EH (cell line): ENCODE measurements at regions not wholly inside any gene's neighbourhood (a gene's known extent, or its start where the extent isn't known, plus 50 kb on each side); places are given as distances from the start of the nearest gene placed in this dataset.
"Not testable (repeated sequence)": the region's sequence is repeated elsewhere in the genome, so short reads cannot be mapped to it uniquely, and the experiment has no call there.

Experiments used
- DNase-seq: peaks from one replicate; pipeline ENCODE4 v3.0.0-alpha.2; 2015; ENCODE audit warnings: low read depth

DNA sequence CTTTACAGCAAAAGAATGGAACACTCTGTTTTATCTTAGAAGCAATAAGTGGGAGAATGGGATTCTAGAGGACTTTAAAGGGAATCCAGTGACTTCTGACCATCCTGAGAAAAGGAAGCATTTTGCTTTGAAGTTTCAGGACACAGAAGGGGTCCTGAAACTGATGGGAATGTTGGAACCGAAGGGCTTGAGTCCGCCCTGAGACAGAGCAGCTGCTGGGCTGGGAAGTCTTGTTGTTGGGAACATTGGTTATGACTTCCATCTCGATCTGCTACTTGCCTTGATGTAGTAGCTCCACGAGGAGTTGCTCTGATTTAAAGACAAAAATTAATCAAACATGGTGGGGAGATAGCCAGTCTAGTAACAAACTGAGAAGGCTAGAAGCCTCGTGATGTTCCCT, 177.6 kb downstream of the JCAD start:
- DNase-seq = no peak

DNA sequence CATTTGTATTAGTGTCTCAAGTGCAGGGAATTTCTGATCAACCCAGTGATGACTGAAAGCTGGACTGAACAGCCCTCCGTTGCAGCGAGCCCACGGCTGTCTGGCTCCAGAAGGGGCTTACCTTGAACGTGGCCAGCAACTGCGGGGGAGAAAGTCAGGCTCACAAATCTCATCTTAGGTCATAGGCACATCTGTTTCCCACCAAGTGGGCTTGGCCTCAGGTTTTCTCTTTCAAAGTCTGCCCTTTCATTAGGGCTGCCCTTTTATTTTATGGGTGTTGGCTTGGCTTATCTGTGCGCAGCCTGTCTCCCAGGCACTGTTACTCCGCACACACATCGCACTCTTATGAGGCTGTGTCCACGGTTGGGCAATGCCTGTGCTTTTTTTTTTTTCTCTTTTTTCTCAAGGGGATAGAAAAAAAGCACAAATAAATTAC, 178.0 kb downstream of the JCAD start:
- no peak for DNase-seq

- DNase-seq = no peak
Observed at GRCh38 chr10:29880856-29881255, 178.5 kb downstream of the JCAD start.

DNA sequence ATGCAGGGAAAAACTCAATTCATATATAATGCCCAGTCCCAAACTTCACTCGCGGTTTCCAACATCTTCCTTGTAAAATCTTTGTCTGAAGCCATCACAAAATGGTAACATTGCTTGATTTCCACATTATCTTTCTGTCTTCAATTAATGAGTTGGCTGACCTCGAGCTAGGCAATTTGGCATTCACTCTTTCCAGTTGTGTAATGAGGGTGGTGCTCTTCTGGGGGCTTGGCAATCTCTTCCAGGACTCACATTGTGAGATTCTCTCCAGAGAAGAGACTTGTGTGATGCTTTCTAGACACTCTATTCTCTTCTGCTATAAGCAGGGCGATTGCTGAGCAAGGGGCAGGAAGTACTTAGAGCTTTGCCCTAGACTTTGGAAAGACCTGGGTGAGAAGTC, 179.5 kb downstream of the JCAD start:
- no peak for DNase-seq

- DNase-seq = no peak
Observed at GRCh38 chr10:29878492-29878891, 180.9 kb downstream of the JCAD start.

GRCh38 chr10:29877793-29878491, 181.4 kb downstream of the JCAD start:
- DNase-seq = no peak

DNA sequence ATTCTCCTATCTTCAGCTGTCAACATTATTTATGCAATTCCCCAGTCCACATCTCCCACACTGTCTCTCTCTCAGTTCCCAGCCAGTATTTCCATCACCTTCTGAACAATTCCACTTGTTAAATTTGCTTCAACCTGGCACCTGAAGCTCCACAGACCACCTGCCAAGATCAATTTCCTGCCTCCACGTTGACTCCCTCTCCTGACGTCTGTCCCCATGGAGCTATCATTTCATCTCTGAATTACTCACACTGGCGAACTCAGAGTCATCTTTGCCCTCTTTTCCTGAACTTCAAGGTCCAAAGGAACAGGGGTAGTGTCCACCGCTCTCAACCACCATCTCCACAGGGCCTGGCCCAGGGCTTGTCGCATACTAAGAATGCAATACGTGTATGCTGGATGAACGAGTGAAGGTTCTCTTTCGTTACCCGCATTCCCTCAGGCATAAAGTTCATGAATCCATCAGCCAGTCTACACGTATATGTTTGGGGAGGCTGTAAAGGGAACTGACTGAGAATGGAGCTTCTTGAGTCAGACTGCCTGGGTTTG, 183.3 kb downstream of the JCAD start:
- no peak for DNase-seq

- no peak for DNase-seq
Observed at GRCh38 chr10:29874606-29875269, 184.6 kb downstream of the JCAD start.

DNA sequence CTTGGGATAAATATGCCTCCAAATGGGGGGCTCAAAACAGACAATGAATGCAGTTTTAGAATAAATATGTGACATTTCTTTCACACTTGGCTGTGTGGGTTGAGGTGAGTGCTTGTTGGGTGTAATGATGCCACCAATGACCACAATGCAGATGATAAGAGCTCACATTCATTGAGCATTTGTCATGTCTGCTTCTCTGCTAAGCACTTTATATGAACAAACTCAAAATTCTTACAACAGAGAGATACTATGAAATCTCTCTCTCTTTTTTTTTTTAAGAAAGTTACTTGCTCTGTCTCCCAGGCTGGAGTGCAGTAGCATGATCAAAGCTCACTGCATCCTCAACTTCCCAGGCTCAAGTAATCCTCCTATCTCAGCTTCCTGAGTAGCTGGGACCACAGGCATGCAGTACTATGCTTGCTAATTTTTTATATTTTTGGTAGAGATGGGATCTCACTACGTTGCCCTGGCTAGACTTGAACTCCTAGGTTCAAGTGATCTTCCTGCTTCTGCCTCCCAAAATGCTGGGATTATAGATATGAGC, 185.4 kb downstream of the JCAD start:
- no peak for DNase-seq

GRCh38 chr10:29870522-29871044, 188.8 kb downstream of the JCAD start:
- no peak for DNase-seq

GRCh38 chr10:29869593-29869992, 189.8 kb downstream of the JCAD start:
- DNase-seq = no peak

- no peak for DNase-seq
Observed at GRCh38 chr10:29866356-29866755, 193.0 kb downstream of the JCAD start.

- no peak for DNase-seq
Observed at GRCh38 chr10:29865700-29866355, 193.6 kb downstream of the JCAD start.

- peak; percentile 68 for DNase-seq
Observed at GRCh38 chr10:29862923-29863614, 196.3 kb downstream of the JCAD start.

DNA sequence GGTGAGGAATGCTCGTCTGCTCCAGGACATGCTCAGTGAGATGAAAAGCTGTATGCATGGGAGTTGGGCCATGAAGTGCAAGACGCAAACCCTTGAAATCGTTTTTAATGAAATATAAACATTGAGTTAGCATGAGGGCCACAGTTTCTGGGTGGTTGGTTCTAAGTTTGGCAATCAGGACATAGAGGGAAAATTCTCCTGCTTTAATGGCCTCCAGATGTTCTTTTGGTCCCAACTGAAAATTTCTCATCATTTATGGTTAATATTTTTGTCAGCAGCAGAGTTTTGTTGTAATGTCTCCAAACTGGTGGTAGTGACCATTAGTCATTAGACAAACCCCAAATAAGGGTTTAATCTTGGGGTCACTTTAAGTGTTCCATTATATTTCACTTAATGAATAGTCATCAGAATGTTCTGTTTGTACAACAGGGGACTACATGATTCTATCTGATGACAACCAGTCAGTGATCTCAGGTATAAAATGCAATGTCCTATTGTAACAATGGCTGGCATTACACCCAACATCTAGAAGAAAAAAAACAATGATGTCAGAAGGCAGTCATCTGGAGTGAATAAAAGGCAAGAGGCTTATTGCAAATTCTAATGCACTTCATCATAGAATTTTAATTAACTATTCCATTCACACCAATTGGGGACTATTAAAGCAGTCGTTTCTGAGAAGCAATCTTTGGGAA, 197.4 kb downstream of the JCAD start:
- peak; percentile 62 for DNase-seq

DNA sequence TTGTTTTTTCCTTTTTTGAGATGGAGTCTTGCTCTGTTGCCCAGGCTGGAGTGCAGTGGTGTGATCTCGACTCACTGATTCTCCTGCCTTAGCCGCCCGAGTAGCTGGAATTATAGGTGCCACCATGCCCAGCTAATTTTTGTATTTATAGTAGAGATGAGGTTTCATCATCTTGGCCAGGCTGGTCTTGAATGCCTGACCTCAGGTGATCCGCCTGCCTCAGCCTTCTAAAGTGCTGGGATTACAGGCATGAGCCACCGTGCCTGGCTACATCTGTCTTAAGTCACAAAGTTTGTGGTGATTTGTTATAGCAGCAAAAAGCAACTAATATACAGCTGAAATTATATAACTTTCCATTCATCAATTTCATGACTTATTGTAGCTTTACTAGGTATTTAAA, 198.2 kb downstream of the JCAD start:
- not testable (repeated sequence) for DNase-seq

DNA sequence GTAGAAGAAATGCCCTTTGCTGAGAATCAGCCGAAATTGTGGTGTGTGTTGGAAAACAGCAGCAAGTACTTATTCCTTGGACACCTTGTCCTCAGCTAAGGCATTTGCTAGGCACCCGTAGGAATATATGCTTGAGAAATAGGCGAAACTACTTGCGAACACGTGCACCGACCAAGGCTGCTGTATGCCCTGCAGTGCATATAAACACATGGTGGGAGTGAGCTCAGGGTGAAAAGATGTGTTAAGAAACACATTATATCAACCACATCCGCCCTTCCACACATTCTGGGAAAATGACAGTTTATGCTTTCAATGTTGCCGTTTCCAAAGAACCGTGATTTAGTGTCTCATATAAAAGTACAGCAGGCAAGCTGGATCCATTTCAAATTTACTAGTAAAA, 199.2 kb downstream of the JCAD start:
- DNase-seq = peak; percentile 73

GRCh38 chr10:29859521-29860130, 199.8 kb downstream of the JCAD start:
- peak; percentile 63 for DNase-seq

GRCh38 chr10:29858702-29859267, 200.6 kb downstream of the JCAD start:
- DNase-seq = no peak
